ENCODE measurements at regions not wholly inside any gene's neighbourhood (a gene's known extent, or its start where the extent isn't known, plus 50 kb on each side); places are given as distances from the start of the nearest gene placed in this dataset.

- intact Hi-C loops (cut with DNase I) = no loop called here
These were observed 1372.3 kb upstream of the SPRY2 start for GRCh38 chr13:81713201-81713600.

GRCh38 chr13:81697826-81698225 is 1356.9 kb upstream of the SPRY2 start:
- no peak overlapping the region for H3K4me3 ChIP-seq (replicated peaks in 1 of 3)
- H3K9me3 ChIP-seq = no peaks in the 10 kb centered on the region
- no peaks in the 10 kb centered on the region for H3K27me3 ChIP-seq
- no peak overlapping the region for H3K27ac ChIP-seq
- 88 to 93% methylated on average over 4 of the region's 4 CpGs for WGBS, 2 donors
- TF ChIP-seq CTCF (IDR thresholded peaks at IDR 0.05) (no peak), POLR2A (IDR thresholded peaks at IDR 0.05) (no peak)
- no peaks in the 10 kb centered on the region for H3K4me1 ChIP-seq
- H3K36me3 ChIP-seq = no peaks in the 10 kb centered on the region
- intact Hi-C loops (cut with DNase I) = no loop called here
- DNase-seq = no peak

More at GRCh38 chr13:81713201-81713600, 1372.3 kb upstream of the SPRY2 start:
- no peak for DNase-seq
- Histone ChIP-seq H3K36me3 (no peaks in the 10 kb centered on the region), H3K27me3 (no peaks in the 10 kb centered on the region), H3K27ac (no peak overlapping the region), H3K4me1 (no peaks in the 10 kb centered on the region), H3K4me3 (replicated peaks in 1 of 3) (no peak overlapping the region), H3K9me3 (no peaks in the 10 kb centered on the region)
- TF ChIP-seq POLR2A (IDR thresholded peaks at IDR 0.05) (no peak), CTCF (IDR thresholded peaks at IDR 0.05) (no peak)
- 89 to 95% methylated on average over 2 of the region's 2 CpGs for WGBS, 2 donors

GRCh38 chr13:81686877-81687276 is 1346.0 kb upstream of the SPRY2 start:
- WGBS, 2 donors = 40 to 50% methylated on average over 2 of the region's 2 CpGs
- no peaks in the 10 kb centered on the region for H3K36me3 ChIP-seq
- TF ChIP-seq POLR2A (IDR thresholded peaks at IDR 0.05) = no peak
- no peak for TF ChIP-seq CTCF (IDR thresholded peaks at IDR 0.05)
- no peak overlapping the region for H3K4me3 ChIP-seq (replicated peaks in 1 of 3)
- H3K27me3 ChIP-seq = no peaks in the 10 kb centered on the region
- H3K9me3 ChIP-seq = no peaks in the 10 kb centered on the region
- H3K4me1 ChIP-seq = no peaks in the 10 kb centered on the region
- DNase-seq = no peak
- intact Hi-C loops (cut with DNase I) = no loop called here
- no peak overlapping the region for H3K27ac ChIP-seq

GRCh38 chr13:81683521-81683920 is 1342.6 kb upstream of the SPRY2 start:
- Histone ChIP-seq H3K4me3 (replicated peaks in 1 of 3) (no peak overlapping the region), H3K27ac (no peak overlapping the region), H3K9me3 (no peaks in the 10 kb centered on the region)

GRCh38 chr13:81682081-81682630 is 1341.2 kb upstream of the SPRY2 start:
- Histone ChIP-seq H3K4me3 (replicated peaks in 1 of 3) (no peak overlapping the region), H3K4me1 (no peaks in the 10 kb centered on the region), H3K27ac (no peak overlapping the region), H3K27me3 (no peaks in the 10 kb centered on the region), H3K9me3 (no peaks in the 10 kb centered on the region), H3K36me3 (no peaks in the 10 kb centered on the region)
- TF ChIP-seq POLR2A (IDR thresholded peaks at IDR 0.05) = no peak
- DNase-seq = no peak
- intact Hi-C loops (cut with DNase I) = no loop called here
- 71 to 75% methylated on average over 2 of the region's 2 CpGs for WGBS, 2 donors

More at GRCh38 chr13:81683521-81683920, 1342.6 kb upstream of the SPRY2 start:
- no peaks in the 10 kb centered on the region for H3K27me3 ChIP-seq
- TF ChIP-seq POLR2A (IDR thresholded peaks at IDR 0.05) = no peak
- TF ChIP-seq CTCF (IDR thresholded peaks at IDR 0.05) = no peak
- H3K4me1 ChIP-seq = no peaks in the 10 kb centered on the region
- intact Hi-C loops (cut with DNase I) = no loop called here
- WGBS, 2 donors = 69 to 82% methylated on average over 4 of the region's 4 CpGs
- no peaks in the 10 kb centered on the region for H3K36me3 ChIP-seq
- no peak for DNase-seq

- intact Hi-C loops (cut with DNase I) = no loop called here
- TF ChIP-seq POLR2A (IDR thresholded peaks at IDR 0.05) (no peak), CTCF (IDR thresholded peaks at IDR 0.05) (no peak)
- Histone ChIP-seq H3K27ac (no peak overlapping the region), H3K36me3 (no peaks in the 10 kb centered on the region), H3K27me3 (no peaks in the 10 kb centered on the region), H3K9me3 (no peaks in the 10 kb centered on the region), H3K4me1 (no peaks in the 10 kb centered on the region), H3K4me3 (replicated peaks in 1 of 3) (no peak overlapping the region)
- 75 to 78% methylated on average over 2 of the region's 2 CpGs for WGBS, 2 donors
- DNase-seq = no peak
These were observed 1336.9 kb upstream of the SPRY2 start for GRCh38 chr13:81677857-81678256.
